K562 (cell line): ENCODE measurements at regions not wholly inside any gene's neighbourhood (a gene's known extent, or its start where the extent isn't known, plus 50 kb on each side); places are given as distances from the start of the nearest gene placed in this dataset.

Source experiments
- ATAC-seq: fragments of 200-7000 bp; cut with Tn5 transposase; 3 replicates; pipeline ENCODE4 v1.9.1; 2020; ENCODE audit warnings: moderate library complexity
- BruUV-seq: library from RNA; stranded (reverse); fragments of 400-500 nt; replicated peaks from 2 replicates; lab custom pipeline; 2021; lab: Mats Ljungman, UMichigan
- CTCF ChIA-PET: fragments of 300-600 bp; formaldehyde crosslinking; extraction: SDS; loops from one replicate; lab custom pipeline; 2021; ENCODE audit warnings: low intra/inter-chr PET ratio; lab: Yijun Ruan, JAX
- POLR2A ChIA-PET: fragments of 300-600, 350-650 bp; sonication (Branson Sonifier 250); formaldehyde crosslinking; extraction: SDS; loops from one replicate; lab custom pipeline; 2021; ENCODE audit warnings: antibody characterized with exemption, inconsistent platforms; lab: Yijun Ruan, JAX
- DNase-seq, 4 experiments: peaks; one replicate each; pipeline versions ENCODE4 v3.0.0 to v3.0.0-alpha.2; 2011 to 2018; ENCODE audit warnings: low spot score in 3 of 4, mixed read lengths in 3 of 4; ENCODE audit errors: extremely low read depth in 1 of 4
- FAIRE-seq: peaks from 2 replicates; lab custom pipeline; 2011; peaks lifted over from hg19 to GRCh38; lab: Jason Lieb, UNC
- H2AFZ ChIP-seq: 2 replicates; pipeline ENCODE4 v1.6.0; 2011; ENCODE audit warnings: low read depth, low read length, control low read depth, inconsistent platforms
- H3K27ac ChIP-seq: fragments of 200-600 bp; 3 replicates; pipeline ENCODE4 v1.8.0; 2011; ENCODE audit warnings: low read depth, mild to moderate bottlenecking, control low read depth, inconsistent platforms, low read length, moderate library complexity, mixed read lengths; ENCODE audit errors: extremely low read depth
- H3K27me3 ChIP-seq, 2 experiments: fragments of 300-600 bp in 1 of 2; 2 replicates in 1 of 2; 3 replicates in 1 of 2; pipeline versions ENCODE4 v1.6.0 to v1.8.0; 2011; ENCODE audit warnings: inconsistent platforms in 2 of 2, low read length in 2 of 2, mild to moderate bottlenecking in 1 of 2, mixed read lengths in 1 of 2, moderate library complexity in 1 of 2; ENCODE audit not compliant: control insufficient read depth in 2 of 2, insufficient read depth in 2 of 2
- H3K36me3 ChIP-seq: fragments of 300-600 bp; 3 replicates; pipeline ENCODE4 v1.8.0; 2011; ENCODE audit warnings: mild to moderate bottlenecking, low read length, inconsistent platforms; ENCODE audit not compliant: control insufficient read depth, insufficient read depth
- H3K4me1 ChIP-seq, 2 experiments: fragments of 200-600 bp in 1 of 2; replicated peaks in 1 of 2; 2 replicates in 1 of 2; 3 replicates in 1 of 2; pipeline versions ENCODE4 v1.5.1 to v1.8.0; 2011; ENCODE audit warnings: inconsistent platforms in 2 of 2, low read length in 2 of 2, mild to moderate bottlenecking in 1 of 2, mixed read lengths in 1 of 2, moderate library complexity in 1 of 2; ENCODE audit not compliant: control insufficient read depth in 2 of 2, insufficient read depth in 2 of 2
- H3K4me2 ChIP-seq: 2 replicates; pipeline ENCODE4 v1.6.1; 2011; ENCODE audit warnings: low read length, control low read depth, inconsistent platforms, mixed read lengths; ENCODE audit not compliant: insufficient read depth
- H3K4me3 ChIP-seq: fragments of 200-600 bp; sonication (generic), shearing (Covaris generic); 2 replicates; pipeline ENCODE4 v1.5.1; 2016; ENCODE audit warnings: control low read depth, inconsistent platforms
- H3K79me2 ChIP-seq: fragments of 200-600 bp; 3 replicates; pipeline ENCODE4 v1.8.0; 2011; ENCODE audit warnings: low read length, inconsistent platforms; ENCODE audit not compliant: control insufficient read depth, insufficient read depth
- H3K9ac ChIP-seq, 2 experiments: 2 replicates each; pipeline versions ENCODE4 v1.6.0 to v1.6.1; 2011; ENCODE audit warnings: low read depth in 2 of 2, low read length in 2 of 2, control low read depth in 1 of 2, inconsistent platforms in 1 of 2, mild to moderate bottlenecking in 1 of 2, mixed read lengths in 1 of 2; ENCODE audit not compliant: insufficient read depth in 1 of 2
- H3K9me1 ChIP-seq: one replicate; pipeline ENCODE4 v1.6.0; 2011; ENCODE audit warnings: inconsistent platforms, mild to moderate bottlenecking, low read length, moderate library complexity; ENCODE audit not compliant: control insufficient read depth, insufficient read depth
- H3K9me3 ChIP-seq: replicated peaks from 2 replicates; pipeline ENCODE4 v1.5.1; 2011; ENCODE audit warnings: low read depth, low read length, inconsistent platforms; ENCODE audit not compliant: control insufficient read depth, insufficient read depth
- H4K20me1 ChIP-seq: replicated peaks from 2 replicates; pipeline ENCODE4 v1.6.1; 2011; ENCODE audit warnings: low read length, inconsistent platforms, mixed read lengths; ENCODE audit not compliant: control insufficient read depth, insufficient read depth
- HNRNPLL ChIP-seq: fragments of 200-400 bp; formaldehyde crosslinking; IDR thresholded peaks from 2 replicates; pipeline ENCODE4 v1.6.1; 2017; ENCODE audit warnings: low read length, low read depth, mild to moderate bottlenecking; ENCODE audit not compliant: poor library complexity, severe bottlenecking
- TBL1XR1 ChIP-seq, 2 experiments: IDR thresholded peaks; 2 replicates each; pipeline ENCODE4 v1.6.1; 2012; ENCODE audit warnings: improper control_type of control experiment in 2 of 2, low read length in 2 of 2, mild to moderate bottlenecking in 1 of 2
- ZNF212 ChIP-seq: fragments of 450-650 bp; formaldehyde crosslinking; IDR thresholded peaks from 2 replicates; pipeline ENCODE4 v1.4.0; 2020; ENCODE audit warnings: mild to moderate bottlenecking
- ZNF407 ChIP-seq: fragments of 450-650 bp; IDR thresholded peaks from 2 replicates; pipeline ENCODE4 v1.6.1; 2016; ENCODE audit warnings: low read depth
- WGBS: fragments of 100-300 bp; shearing (Covaris generic); methylation state at CpG from one replicate; pipeline ENCODE4 v1.1.6; 2016; ENCODE audit warnings: low coverage, mixed read lengths; ENCODE audit not compliant: insufficient coverage; ENCODE audit errors: missing lambda C conversion rate; 5-methylcytosine and 5-hydroxymethylcytosine counted together
- in situ Hi-C: fragments of 300-500 bp; cut with MboI; formaldehyde crosslinking; loops from 4 replicates; pipeline ENCODE4 v1.15.0; 2018; ENCODE audit warnings: inconsistent platforms, mixed read lengths
- intact Hi-C: fragments of 100-400 bp; cut with micrococcal nuclease; formaldehyde crosslinking; loops from 2 replicates; pipeline ENCODE4 v1.14.2; 2022

- 3% methylated on average over 4 of the region's 4 CpGs for WGBS
- ChIA-PET POLR2A (no interaction called here), CTCF (no interaction called here)
- H3K4me1 ChIP-seq = no peaks in the 10 kb centered on the region
- H3K27ac ChIP-seq = no peak overlapping the region
- H3K4me3 ChIP-seq = no peak overlapping the region
- H3K27me3 ChIP-seq = no peaks in the 10 kb centered on the region
- no peaks in the 10 kb centered on the region for H3K9me3 ChIP-seq
- no peaks in the 10 kb centered on the region for H3K9me1 ChIP-seq
- in situ Hi-C loops = no loop called here
- no peak overlapping the region for H3K9ac ChIP-seq
- H3K79me2 ChIP-seq = no peaks in the 10 kb centered on the region
- no peaks in the 10 kb centered on the region for H4K20me1 ChIP-seq
- FAIRE-seq = no peak
- ATAC-seq = no peak
- H3K36me3 ChIP-seq = no peaks in the 10 kb centered on the region
- no peak overlapping the region for H2AFZ ChIP-seq
- H3K4me2 ChIP-seq = no peak overlapping the region
- DNase-seq = no peak
- intact Hi-C loops = no loop called here
- TF ChIP-seq HNRNPLL (no peak), TBL1XR1 (IDR thresholded peaks at IDR 0.05; ENCODE audit: low read length in 2 of 2) (no peak), ZNF212 (no peak), ZNF407 (no peak)
- BruUV-seq = no TSS peak
These were observed 695.5 kb upstream of the LRFN5 start for GRCh38 chr14:40911141-40911540.
